Endodermal cell (in vitro differentiated cells): ENCODE measurements at regions not wholly inside any gene's neighbourhood (a gene's known extent, or its start where the extent isn't known, plus 50 kb on each side); places are given as distances from the start of the nearest gene placed in this dataset.

Experiments
- DNase-seq: peaks from one replicate; pipeline ENCODE4 v3.0.0-alpha.2; 2017
- H3K27ac ChIP-seq: 2 replicates; pipeline ENCODE4 v1.5.1; 2013; ENCODE audit warnings: mild to moderate bottlenecking, low read depth, low read length, moderate library complexity
- H3K27me3 ChIP-seq: 2 replicates; pipeline ENCODE4 v1.6.1; 2013; ENCODE audit warnings: mild to moderate bottlenecking, low read length, moderate library complexity; ENCODE audit not compliant: insufficient read depth, control insufficient read depth, poor library complexity, severe bottlenecking
- H3K36me3 ChIP-seq: 2 replicates; pipeline ENCODE4 v1.7.0; 2013; ENCODE audit warnings: mild to moderate bottlenecking, low read length, moderate library complexity; ENCODE audit not compliant: control insufficient read depth, insufficient read depth
- H3K4me1 ChIP-seq: one replicate; pipeline ENCODE4 v1.7.0; 2013; ENCODE audit warnings: low read length; ENCODE audit not compliant: control insufficient read depth, insufficient read depth
- H3K4me3 ChIP-seq: 2 replicates; pipeline ENCODE4 v1.5.1; 2013; ENCODE audit warnings: mild to moderate bottlenecking, low read length, moderate library complexity
- H3K9ac ChIP-seq: 2 replicates; pipeline ENCODE4 v1.6.1; 2013; ENCODE audit warnings: mild to moderate bottlenecking, low read length, moderate library complexity; ENCODE audit not compliant: poor library complexity, severe bottlenecking; ENCODE audit errors: extremely low read depth
- H3K9me3 ChIP-seq: 2 replicates; pipeline ENCODE4 v1.6.1; 2013; ENCODE audit warnings: mild to moderate bottlenecking, low read length, moderate library complexity; ENCODE audit not compliant: control insufficient read depth
- H3K27ac Mint-ChIP-seq: 2 replicates; pipeline ENCODE4 v1.8.0; 2020; ENCODE audit warnings: mixed read lengths
- H3K27me3 Mint-ChIP-seq: 2 replicates; pipeline ENCODE4 v1.8.0; 2021; ENCODE audit warnings: mild to moderate bottlenecking, mixed read lengths; ENCODE audit not compliant: insufficient read depth
- H3K36me3 Mint-ChIP-seq: 2 replicates; pipeline ENCODE4 v1.8.0; 2020; ENCODE audit warnings: low read depth, mixed read lengths
- H3K4me1 Mint-ChIP-seq: 2 replicates; pipeline ENCODE4 v1.8.0; 2020; ENCODE audit warnings: mixed read lengths
- H3K4me3 Mint-ChIP-seq: 2 replicates; pipeline ENCODE4 v1.8.0; 2020; ENCODE audit warnings: mild to moderate bottlenecking, moderate library complexity, mixed read lengths
- H3K9me3 Mint-ChIP-seq: 2 replicates; pipeline ENCODE4 v1.8.0; 2020; ENCODE audit warnings: mild to moderate bottlenecking, mixed read lengths
- WGBS, 2 experiments: methylation state at CpG; one replicate each; pipeline versions ENCODE4 v1.1.5 to v1.1.7; 2013; ENCODE audit warnings: missing lambda C conversion rate in 2 of 2, mixed read lengths in 1 of 2; ENCODE audit not compliant: insufficient coverage in 1 of 2, insufficient read length in 1 of 2; 5-methylcytosine and 5-hydroxymethylcytosine counted together
- TF ChIP-seq, protein P1 (sequence below): fragments of 200-600 bp; sonication (generic); conservative IDR thresholded peaks from 2 replicates; pipeline ENCODE4 v1.5.0; 2021; ENCODE audit warnings: antibody characterized with exemption, mild to moderate bottlenecking

GRCh38 chr12:13799574-13799973 lies 181.8 kb downstream of the GRIN2B start:
- H3K4me1 Mint-ChIP-seq: peaks cover 6% of the 10 kb centered on the region
- peak; percentile 59 for DNase-seq
- H3K4me3 ChIP-seq: no peak overlapping the region
- H3K36me3 ChIP-seq: no peaks in the 10 kb centered on the region
- no peaks in the 10 kb centered on the region for H3K9me3 ChIP-seq
- H3K4me1 ChIP-seq: no peaks in the 10 kb centered on the region
- 54 to 66% methylated on average over 3 of the region's 3 CpGs for WGBS, 2 experiments
- no peak overlapping the region for H3K4me3 Mint-ChIP-seq
- H3K9ac ChIP-seq: no peak overlapping the region
- TF ChIP-seq, protein P1, sequence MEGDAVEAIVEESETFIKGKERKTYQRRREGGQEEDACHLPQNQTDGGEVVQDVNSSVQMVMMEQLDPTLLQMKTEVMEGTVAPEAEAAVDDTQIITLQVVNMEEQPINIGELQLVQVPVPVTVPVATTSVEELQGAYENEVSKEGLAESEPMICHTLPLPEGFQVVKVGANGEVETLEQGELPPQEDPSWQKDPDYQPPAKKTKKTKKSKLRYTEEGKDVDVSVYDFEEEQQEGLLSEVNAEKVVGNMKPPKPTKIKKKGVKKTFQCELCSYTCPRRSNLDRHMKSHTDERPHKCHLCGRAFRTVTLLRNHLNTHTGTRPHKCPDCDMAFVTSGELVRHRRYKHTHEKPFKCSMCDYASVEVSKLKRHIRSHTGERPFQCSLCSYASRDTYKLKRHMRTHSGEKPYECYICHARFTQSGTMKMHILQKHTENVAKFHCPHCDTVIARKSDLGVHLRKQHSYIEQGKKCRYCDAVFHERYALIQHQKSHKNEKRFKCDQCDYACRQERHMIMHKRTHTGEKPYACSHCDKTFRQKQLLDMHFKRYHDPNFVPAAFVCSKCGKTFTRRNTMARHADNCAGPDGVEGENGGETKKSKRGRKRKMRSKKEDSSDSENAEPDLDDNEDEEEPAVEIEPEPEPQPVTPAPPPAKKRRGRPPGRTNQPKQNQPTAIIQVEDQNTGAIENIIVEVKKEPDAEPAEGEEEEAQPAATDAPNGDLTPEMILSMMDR: no peak
- no peaks in the 10 kb centered on the region for H3K27me3 ChIP-seq
- peak overlapping the region; percentile 57 for H3K27ac ChIP-seq
- H3K36me3 Mint-ChIP-seq: no peaks in the 10 kb centered on the region
- H3K27ac Mint-ChIP-seq: no peak overlapping the region
- H3K9me3 Mint-ChIP-seq: no peaks in the 10 kb centered on the region
- H3K27me3 Mint-ChIP-seq: peaks cover 12% of the 10 kb centered on the region

- no peaks in the 10 kb centered on the region for H3K36me3 ChIP-seq
- Mint-ChIP-seq H3K27me3 (peaks cover 2% of the 10 kb centered on the region), H3K9me3 (no peaks in the 10 kb centered on the region), H3K4me1 (peaks cover 6% of the 10 kb centered on the region), H3K36me3 (no peaks in the 10 kb centered on the region), H3K4me3 (no peak overlapping the region), H3K27ac (no peak overlapping the region)
- no peak overlapping the region for H3K9ac ChIP-seq
- TF ChIP-seq, protein P1: peak; percentile 53
- no peaks in the 10 kb centered on the region for H3K4me1 ChIP-seq
- H3K27ac ChIP-seq: no peak overlapping the region
- H3K9me3 ChIP-seq: no peaks in the 10 kb centered on the region
- no peaks in the 10 kb centered on the region for H3K27me3 ChIP-seq
- H3K4me3 ChIP-seq: no peak overlapping the region
- DNase-seq: no peak
Observed at GRCh38 chr12:13798162-13798561, 183.2 kb downstream of the GRIN2B start.

DNA sequence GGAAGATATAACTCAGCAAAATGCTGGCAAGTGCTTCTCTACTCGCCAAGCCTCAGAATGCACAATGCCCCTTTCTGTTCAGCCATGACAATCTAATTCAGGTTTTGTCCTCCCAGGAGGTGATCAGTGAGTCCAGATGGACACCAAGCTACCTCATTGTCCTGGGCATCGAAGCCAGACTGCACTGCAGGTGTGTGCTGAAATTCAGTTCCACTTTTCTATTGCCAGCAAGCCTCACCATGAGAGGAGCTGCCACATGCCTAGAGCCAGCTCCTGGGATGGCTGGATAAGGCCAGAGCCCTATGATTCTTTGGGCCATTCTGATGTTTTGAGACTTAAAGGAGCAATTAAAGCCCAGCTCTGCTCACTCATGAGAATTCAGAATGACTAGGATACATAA lies 186.7 kb downstream of the GRIN2B start:
- Histone ChIP-seq H3K27me3 (no peaks in the 10 kb centered on the region), H3K4me1 (no peaks in the 10 kb centered on the region), H3K27ac (no peak overlapping the region), H3K36me3 (no peaks in the 10 kb centered on the region), H3K9me3 (no peaks in the 10 kb centered on the region), H3K4me3 (no peak overlapping the region), H3K9ac (no peak overlapping the region)
- Mint-ChIP-seq H3K36me3 (no peaks in the 10 kb centered on the region), H3K27ac (no peak overlapping the region), H3K27me3 (peaks cover 8% of the 10 kb centered on the region), H3K4me3 (no peak overlapping the region), H3K9me3 (no peaks in the 10 kb centered on the region), H3K4me1 (peaks cover 5% of the 10 kb centered on the region)
- TF ChIP-seq, protein P1: no peak
- DNase-seq: no peak
- 88 to 100% methylated on average over 1 to 2 of the region's 2 CpGs for WGBS, 2 experiments
